K562 (cell line): ENCODE measurements at regions not wholly inside any gene's neighbourhood (a gene's known extent, or its start where the extent isn't known, plus 50 kb on each side); places are given as distances from the start of the nearest gene placed in this dataset.

Source experiments
- KLF6 ChIP-seq: fragments of 250-450 bp; sonication (Bioruptor Pico); IDR thresholded peaks from 2 replicates; pipeline ENCODE4 v1.4.0; 2020; ENCODE audit warnings: mild to moderate bottlenecking, moderate library complexity, borderline replicate concordance
- SP1 ChIP-seq: sonication (generic); formaldehyde crosslinking; IDR thresholded peaks from 2 replicates; pipeline ENCODE4 v1.8.1; 2022; ENCODE audit warnings: mild to moderate bottlenecking, missing genetic modification reagents
- TAF1 ChIP-seq: IDR thresholded peaks from 2 replicates; pipeline ENCODE4 v1.6.1; 2011; ENCODE audit warnings: mild to moderate bottlenecking, low read length, moderate library complexity; ENCODE audit not compliant: insufficient read depth, control insufficient read depth, severe bottlenecking; ENCODE audit errors: extremely low read depth
- TEAD2 ChIP-seq: fragments of 450-650 bp; IDR thresholded peaks from 2 replicates; pipeline ENCODE4 v1.6.1; 2016; ENCODE audit warnings: missing genetic modification characterization, control low read depth, missing compliant biosample characterization
- TF ChIP-seq, protein P1 (sequence below): sonication (generic); formaldehyde crosslinking; IDR thresholded peaks from 2 replicates; pipeline ENCODE4 v1.8.0; 2022; ENCODE audit warnings: mild to moderate bottlenecking, missing genetic modification reagents
- TF ChIP-seq, protein P2 (sequence below), 3 experiments: IDR thresholded peaks in 2 of 3; conservative IDR thresholded peaks in 1 of 3; 2 replicates each; pipeline ENCODE4 v1.5.1; 2011 to 2012; ENCODE audit warnings: low read length in 3 of 3, mild to moderate bottlenecking in 3 of 3, control low read depth in 2 of 3, improper control_type of control experiment in 1 of 3, inconsistent platforms in 1 of 3, low read depth in 1 of 3, mixed read lengths in 1 of 3, moderate library complexity in 1 of 3; ENCODE audit not compliant: insufficient read depth in 2 of 3
- TF ChIP-seq, protein P3 (sequence below): sonication (generic); formaldehyde crosslinking; IDR thresholded peaks from 2 replicates; pipeline ENCODE4 v1.9.0; 2022; ENCODE audit warnings: mild to moderate bottlenecking, missing genetic modification reagents
- TF ChIP-seq, protein P4 (sequence below): fragments of 250-450 bp; sonication (Bioruptor Pico); IDR thresholded peaks from 2 replicates; pipeline ENCODE4 v1.5.0; 2021
- TF ChIP-seq, protein P5 (sequence below): IDR thresholded peaks from 3 replicates; pipeline ENCODE4 v1.6.1; 2011; ENCODE audit warnings: borderline replicate concordance, mild to moderate bottlenecking; ENCODE audit not compliant: insufficient read length, insufficient read depth

DNA sequence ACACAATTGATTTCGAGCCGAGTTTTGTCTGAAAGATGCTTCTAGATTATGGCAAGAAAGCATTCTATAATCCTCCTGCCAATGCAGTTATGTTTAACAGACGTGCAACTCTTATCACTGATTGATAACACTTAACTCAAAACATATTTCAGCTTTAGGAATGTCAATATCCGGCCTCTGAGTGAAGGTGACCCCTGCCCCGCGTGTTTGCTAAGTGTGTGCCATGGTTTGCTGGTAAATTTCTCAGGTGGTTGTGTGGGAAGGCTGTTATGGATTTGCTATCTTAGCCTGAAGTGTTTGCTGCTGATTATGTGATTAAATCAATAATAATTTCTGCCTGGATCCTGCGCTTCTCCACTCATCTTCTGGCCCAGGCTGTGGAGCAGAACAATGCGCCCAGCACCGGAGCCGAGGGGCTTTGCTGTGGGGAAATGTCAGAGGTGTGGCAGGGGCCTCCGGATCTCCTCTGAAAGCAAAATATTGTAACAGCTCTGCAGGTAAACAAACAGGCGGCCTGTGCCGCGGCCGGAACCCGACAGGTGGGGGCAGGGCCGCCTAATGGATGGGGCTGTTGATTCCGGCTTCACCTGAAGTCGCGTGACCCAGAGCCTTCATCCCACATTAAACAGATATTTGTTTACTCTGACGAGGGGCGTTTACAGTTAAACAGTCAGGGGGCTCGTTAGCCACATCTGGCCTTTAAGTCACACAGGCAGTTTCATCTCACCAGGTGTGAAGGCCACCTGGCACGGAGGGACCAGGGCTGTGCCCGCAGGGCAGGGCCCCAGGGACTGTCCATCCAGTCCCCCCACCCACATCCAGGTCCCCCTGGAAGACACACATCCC, 210.7 kb upstream of the SALL3 start:
- TF ChIP-seq, protein P1, sequence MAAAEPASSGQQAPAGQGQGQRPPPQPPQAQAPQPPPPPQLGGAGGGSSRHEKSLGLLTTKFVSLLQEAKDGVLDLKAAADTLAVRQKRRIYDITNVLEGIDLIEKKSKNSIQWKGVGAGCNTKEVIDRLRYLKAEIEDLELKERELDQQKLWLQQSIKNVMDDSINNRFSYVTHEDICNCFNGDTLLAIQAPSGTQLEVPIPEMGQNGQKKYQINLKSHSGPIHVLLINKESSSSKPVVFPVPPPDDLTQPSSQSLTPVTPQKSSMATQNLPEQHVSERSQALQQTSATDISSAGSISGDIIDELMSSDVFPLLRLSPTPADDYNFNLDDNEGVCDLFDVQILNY (CRISPR knock-in tag) = no peak
- TF ChIP-seq TAF1 (no peak), TEAD2 (tag) (no peak), SP1 (CRISPR knock-in tag) (no peak), KLF6 (CRISPR knock-in tag) (no peak)
- TF ChIP-seq, protein P2, sequence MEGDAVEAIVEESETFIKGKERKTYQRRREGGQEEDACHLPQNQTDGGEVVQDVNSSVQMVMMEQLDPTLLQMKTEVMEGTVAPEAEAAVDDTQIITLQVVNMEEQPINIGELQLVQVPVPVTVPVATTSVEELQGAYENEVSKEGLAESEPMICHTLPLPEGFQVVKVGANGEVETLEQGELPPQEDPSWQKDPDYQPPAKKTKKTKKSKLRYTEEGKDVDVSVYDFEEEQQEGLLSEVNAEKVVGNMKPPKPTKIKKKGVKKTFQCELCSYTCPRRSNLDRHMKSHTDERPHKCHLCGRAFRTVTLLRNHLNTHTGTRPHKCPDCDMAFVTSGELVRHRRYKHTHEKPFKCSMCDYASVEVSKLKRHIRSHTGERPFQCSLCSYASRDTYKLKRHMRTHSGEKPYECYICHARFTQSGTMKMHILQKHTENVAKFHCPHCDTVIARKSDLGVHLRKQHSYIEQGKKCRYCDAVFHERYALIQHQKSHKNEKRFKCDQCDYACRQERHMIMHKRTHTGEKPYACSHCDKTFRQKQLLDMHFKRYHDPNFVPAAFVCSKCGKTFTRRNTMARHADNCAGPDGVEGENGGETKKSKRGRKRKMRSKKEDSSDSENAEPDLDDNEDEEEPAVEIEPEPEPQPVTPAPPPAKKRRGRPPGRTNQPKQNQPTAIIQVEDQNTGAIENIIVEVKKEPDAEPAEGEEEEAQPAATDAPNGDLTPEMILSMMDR (IDR thresholded peaks at IDR 0.05 in 2 of 3, conservative IDR thresholded peaks at IDR 0.05 in 1 of 3; ENCODE audit: insufficient read depth in 2 of 3, low read depth in 1 of 3, low read length in 3 of 3) = no peak
- TF ChIP-seq, protein P3, sequence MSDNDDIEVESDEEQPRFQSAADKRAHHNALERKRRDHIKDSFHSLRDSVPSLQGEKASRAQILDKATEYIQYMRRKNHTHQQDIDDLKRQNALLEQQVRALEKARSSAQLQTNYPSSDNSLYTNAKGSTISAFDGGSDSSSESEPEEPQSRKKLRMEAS (CRISPR knock-in tag) = no peak
- TF ChIP-seq, protein P4, sequence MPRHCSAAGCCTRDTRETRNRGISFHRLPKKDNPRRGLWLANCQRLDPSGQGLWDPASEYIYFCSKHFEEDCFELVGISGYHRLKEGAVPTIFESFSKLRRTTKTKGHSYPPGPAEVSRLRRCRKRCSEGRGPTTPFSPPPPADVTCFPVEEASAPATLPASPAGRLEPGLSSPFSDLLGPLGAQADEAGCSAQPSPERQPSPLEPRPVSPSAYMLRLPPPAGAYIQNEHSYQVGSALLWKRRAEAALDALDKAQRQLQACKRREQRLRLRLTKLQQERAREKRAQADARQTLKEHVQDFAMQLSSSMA (CRISPR knock-in tag) = no peak
- TF ChIP-seq, protein P5, sequence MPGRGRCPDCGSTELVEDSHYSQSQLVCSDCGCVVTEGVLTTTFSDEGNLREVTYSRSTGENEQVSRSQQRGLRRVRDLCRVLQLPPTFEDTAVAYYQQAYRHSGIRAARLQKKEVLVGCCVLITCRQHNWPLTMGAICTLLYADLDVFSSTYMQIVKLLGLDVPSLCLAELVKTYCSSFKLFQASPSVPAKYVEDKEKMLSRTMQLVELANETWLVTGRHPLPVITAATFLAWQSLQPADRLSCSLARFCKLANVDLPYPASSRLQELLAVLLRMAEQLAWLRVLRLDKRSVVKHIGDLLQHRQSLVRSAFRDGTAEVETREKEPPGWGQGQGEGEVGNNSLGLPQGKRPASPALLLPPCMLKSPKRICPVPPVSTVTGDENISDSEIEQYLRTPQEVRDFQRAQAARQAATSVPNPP = no peak
